ENCODE measurements at regions not wholly inside any gene's neighbourhood (a gene's known extent, or its start where the extent isn't known, plus 50 kb on each side); places are given as distances from the start of the nearest gene placed in this dataset.

- no peaks in the 10 kb centered on the region for H3K36me3 ChIP-seq (ENCODE audit: insufficient read depth, low read length)
- H3K9ac ChIP-seq (ENCODE audit: low read length), result no peak overlapping the region
- Mint-ChIP-seq H3K9me3 (ENCODE audit: unreplicated experiment) (peaks cover 4% of the 10 kb centered on the region), H3K4me3 (ENCODE audit: unreplicated experiment) (no peak overlapping the region), H3K4me1 (ENCODE audit: low read depth, unreplicated experiment) (peaks cover 11% of the 10 kb centered on the region), H3K27me3 (ENCODE audit: low read depth, unreplicated experiment) (peaks cover 2% of the 10 kb centered on the region), H3K27ac (ENCODE audit: unreplicated experiment) (no peak overlapping the region), H3K36me3 (ENCODE audit: low read depth, unreplicated experiment) (peaks cover 1% of the 10 kb centered on the region)
- H3K9me3 ChIP-seq (ENCODE audit: insufficient read depth, low read depth, low read length), result no peaks in the 10 kb centered on the region
- no peaks in the 10 kb centered on the region for H3K79me2 ChIP-seq (ENCODE audit: insufficient read depth, low read length)
- H3K4me2 ChIP-seq (ENCODE audit: low read length), result no peak overlapping the region
- no peak overlapping the region for H3K27ac ChIP-seq (ENCODE audit: low read depth, low read length)
- no peaks in the 10 kb centered on the region for H3K4me1 ChIP-seq (ENCODE audit: insufficient read depth, low read length)
- FAIRE-seq (no peak), DNase-seq (ENCODE audit: low read depth) (no peak)
- TF ChIP-seq CTCF (IDR thresholded peaks at IDR 0.05; ENCODE audit: insufficient read depth, low read depth, low read length) (no peak), EZH2 (IDR thresholded peaks at IDR 0.05; ENCODE audit: insufficient read depth, low read length) (no peak)
- no peaks in the 10 kb centered on the region for H3K27me3 ChIP-seq (ENCODE audit: insufficient read depth, low read length)
- H4K20me1 ChIP-seq (ENCODE audit: insufficient read depth, low read length), result no peaks in the 10 kb centered on the region
- no peak overlapping the region for H2AFZ ChIP-seq (ENCODE audit: low read depth, low read length)
- H3K4me3 ChIP-seq (ENCODE audit: insufficient read depth, low read depth, low read length), result no peak overlapping the region
Observed at GRCh38 chr2:204341887-204342276, 203.4 kb upstream of the PARD3B start.

DNA sequence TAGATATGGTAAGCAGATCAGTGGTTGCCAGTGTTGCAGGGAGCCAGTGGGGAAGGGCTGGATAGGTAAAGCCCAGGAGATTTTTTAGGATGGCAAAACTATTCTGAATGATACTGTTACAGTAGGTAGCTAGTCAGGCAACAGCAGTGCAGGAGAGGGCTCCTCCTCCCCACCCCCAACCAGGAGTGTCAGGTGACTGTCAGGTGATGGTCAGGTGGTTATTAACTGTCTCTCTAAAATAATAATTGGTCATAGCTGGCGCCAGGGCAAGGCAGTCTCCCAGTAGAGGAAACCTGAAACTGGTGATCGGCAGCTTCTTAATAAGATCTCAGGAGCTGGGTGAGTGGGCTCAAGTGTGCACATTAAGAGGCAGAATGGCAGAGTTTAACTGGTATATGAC is 201.6 kb upstream of the PARD3B start:
- H2AFZ ChIP-seq (ENCODE audit: low read depth, low read length), result no peak overlapping the region
- H3K4me2 ChIP-seq (ENCODE audit: low read length), result no peak overlapping the region
- TF ChIP-seq EZH2 (IDR thresholded peaks at IDR 0.05; ENCODE audit: insufficient read depth, low read length) (no peak), CTCF (IDR thresholded peaks at IDR 0.05; ENCODE audit: insufficient read depth, low read depth, low read length) (no peak)
- H3K9ac ChIP-seq (ENCODE audit: low read length), result no peak overlapping the region
- H3K36me3 ChIP-seq (ENCODE audit: insufficient read depth, low read length), result no peaks in the 10 kb centered on the region
- no peak overlapping the region for H3K4me3 ChIP-seq (ENCODE audit: insufficient read depth, low read depth, low read length)
- H3K27me3 ChIP-seq (ENCODE audit: insufficient read depth, low read length), result no peaks in the 10 kb centered on the region
- H3K9me3 ChIP-seq (ENCODE audit: insufficient read depth, low read depth, low read length), result no peaks in the 10 kb centered on the region
- H3K4me1 ChIP-seq (ENCODE audit: insufficient read depth, low read length), result no peaks in the 10 kb centered on the region
- H3K36me3 Mint-ChIP-seq (ENCODE audit: low read depth, unreplicated experiment), result peaks cover 1% of the 10 kb centered on the region
- no peak overlapping the region for H3K27ac ChIP-seq (ENCODE audit: low read depth, low read length)
- peaks cover 11% of the 10 kb centered on the region for H3K4me1 Mint-ChIP-seq (ENCODE audit: low read depth, unreplicated experiment)
- no peak overlapping the region for H3K27ac Mint-ChIP-seq (ENCODE audit: unreplicated experiment)
- H4K20me1 ChIP-seq (ENCODE audit: insufficient read depth, low read length), result no peaks in the 10 kb centered on the region
- no peak for FAIRE-seq
- no peak for DNase-seq (ENCODE audit: low read depth)
- H3K79me2 ChIP-seq (ENCODE audit: insufficient read depth, low read length), result no peaks in the 10 kb centered on the region
- H3K9me3 Mint-ChIP-seq (ENCODE audit: unreplicated experiment), result peaks cover 4% of the 10 kb centered on the region
- H3K4me3 Mint-ChIP-seq (ENCODE audit: unreplicated experiment), result no peak overlapping the region
- H3K27me3 Mint-ChIP-seq (ENCODE audit: low read depth, unreplicated experiment), result peaks cover 2% of the 10 kb centered on the region

- Histone ChIP-seq H3K4me2 (ENCODE audit: low read length) (no peak overlapping the region), H2AFZ (ENCODE audit: low read depth, low read length) (no peak overlapping the region), H4K20me1 (ENCODE audit: insufficient read depth, low read length) (no peaks in the 10 kb centered on the region), H3K4me1 (ENCODE audit: insufficient read depth, low read length) (no peaks in the 10 kb centered on the region), H3K4me3 (ENCODE audit: insufficient read depth, low read depth, low read length) (no peak overlapping the region), H3K36me3 (ENCODE audit: insufficient read depth, low read length) (no peaks in the 10 kb centered on the region), H3K9ac (ENCODE audit: low read length) (no peak overlapping the region), H3K9me3 (ENCODE audit: insufficient read depth, low read depth, low read length) (no peaks in the 10 kb centered on the region), H3K79me2 (ENCODE audit: insufficient read depth, low read length) (no peaks in the 10 kb centered on the region), H3K27ac (ENCODE audit: low read depth, low read length) (no peak overlapping the region), H3K27me3 (ENCODE audit: insufficient read depth, low read length) (no peaks in the 10 kb centered on the region)
- Mint-ChIP-seq H3K27me3 (ENCODE audit: low read depth, unreplicated experiment) (peaks cover 2% of the 10 kb centered on the region), H3K27ac (ENCODE audit: unreplicated experiment) (no peak overlapping the region), H3K36me3 (ENCODE audit: low read depth, unreplicated experiment) (peaks cover 1% of the 10 kb centered on the region), H3K9me3 (ENCODE audit: unreplicated experiment) (peaks cover 4% of the 10 kb centered on the region), H3K4me1 (ENCODE audit: low read depth, unreplicated experiment) (peaks cover 7% of the 10 kb centered on the region), H3K4me3 (ENCODE audit: unreplicated experiment) (no peak overlapping the region)
- no peak for DNase-seq (ENCODE audit: low read depth)
- FAIRE-seq, result no peak
- no peak for TF ChIP-seq EZH2 (IDR thresholded peaks at IDR 0.05; ENCODE audit: insufficient read depth, low read length)
- TF ChIP-seq CTCF (IDR thresholded peaks at IDR 0.05; ENCODE audit: insufficient read depth, low read depth, low read length), result no peak
Observed at GRCh38 chr2:204344119-204344518, 201.2 kb upstream of the PARD3B start.
